ENCODE measurements at regions not wholly inside any gene's neighbourhood (a gene's known extent, or its start where the extent isn't known, plus 50 kb on each side); places are given as distances from the start of the nearest gene placed in this dataset.
"Not testable (repeated sequence)": the region's sequence is repeated elsewhere in the genome, so short reads cannot be mapped to it uniquely, and the experiment has no call there.

DNA sequence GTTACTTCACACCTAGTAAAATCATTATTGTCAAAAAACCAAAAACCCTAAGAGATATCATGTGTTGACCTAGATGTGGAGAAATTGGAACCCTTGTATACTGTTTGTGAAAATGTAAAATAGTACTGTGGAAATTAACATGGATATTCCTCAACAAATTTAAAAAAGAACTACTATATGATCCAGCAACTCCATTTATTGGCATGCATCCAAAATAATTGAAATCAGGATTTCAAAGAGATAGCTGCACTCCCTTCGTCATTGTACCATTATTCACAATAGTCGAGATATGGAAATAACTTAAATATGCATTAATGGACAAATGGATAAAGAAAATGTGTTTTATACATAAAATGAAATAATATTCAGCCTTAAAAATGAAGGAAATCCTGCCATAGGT is 105.3 kb upstream of the ZC3H15 start:
- Histone ChIP-seq H3K27ac (no peak overlapping the region), H3K4me3 (no peak overlapping the region), H3K4me1 (no peaks in the 10 kb centered on the region), H3K27me3 (no peaks in the 10 kb centered on the region), H3K36me3 (peaks cover 0 to under 1% of the 10 kb centered on the region in 2 donors), H3K9me3 (peaks cover 1% of the 10 kb centered on the region)
- DNase-seq (ENCODE audit: extremely low spot score in 2 of 2) = no peak
- intact Hi-C loops (cut with DNase I) = no loop called here
- TF ChIP-seq POLR2AphosphoS5 (IDR thresholded peaks at IDR 0.05; ENCODE audit: insufficient read depth in 1 of 2, low read depth in 1 of 2) (no peak), POLR2A (IDR thresholded peaks at IDR 0.05) (no peak), CTCF (IDR thresholded peaks at IDR 0.05) (no peak)

GRCh38 chr2:186381573-186381972 is 104.5 kb upstream of the ZC3H15 start:
- Histone ChIP-seq H3K36me3 (peaks cover 0 to 6% of the 10 kb centered on the region in 2 donors), H3K9me3 (peaks cover 5% of the 10 kb centered on the region), H3K4me1 (no peaks in the 10 kb centered on the region), H3K4me3 (no peak overlapping the region), H3K27ac (no peak overlapping the region), H3K27me3 (no peaks in the 10 kb centered on the region)
- TF ChIP-seq CTCF (IDR thresholded peaks at IDR 0.05) = no peak
- no peak for TF ChIP-seq POLR2AphosphoS5 (IDR thresholded peaks at IDR 0.05; ENCODE audit: insufficient read depth in 1 of 2, low read depth in 1 of 2)
- no peak for TF ChIP-seq POLR2A (IDR thresholded peaks at IDR 0.05)
- DNase-seq (ENCODE audit: extremely low spot score in 2 of 2) = no peak
- intact Hi-C loops (cut with DNase I) = no loop called here

GRCh38 chr2:186382932-186383331 is 103.1 kb upstream of the ZC3H15 start:
- Histone ChIP-seq H3K4me1 (no peaks in the 10 kb centered on the region), H3K36me3 (peaks cover 0 to 6% of the 10 kb centered on the region in 2 donors), H3K9me3 (peaks cover 5% of the 10 kb centered on the region), H3K4me3 (no peak overlapping the region), H3K27ac (no peak overlapping the region), H3K27me3 (no peaks in the 10 kb centered on the region)
- intact Hi-C loops (cut with DNase I) = no loop called here
- TF ChIP-seq POLR2A (IDR thresholded peaks at IDR 0.05) = no peak
- TF ChIP-seq POLR2AphosphoS5 (IDR thresholded peaks at IDR 0.05; ENCODE audit: insufficient read depth in 1 of 2, low read depth in 1 of 2) = no peak
- TF ChIP-seq CTCF (IDR thresholded peaks at IDR 0.05) = no peak
- no peak for DNase-seq (ENCODE audit: extremely low spot score in 2 of 2)

- Histone ChIP-seq H3K9me3 (peaks cover 5% of the 10 kb centered on the region), H3K27me3 (no peaks in the 10 kb centered on the region), H3K4me1 (no peaks in the 10 kb centered on the region), H3K4me3 (no peak overlapping the region), H3K27ac (no peak overlapping the region), H3K36me3 (peaks cover 0 to 6% of the 10 kb centered on the region in 2 donors)
- intact Hi-C loops (cut with DNase I) = no loop called here
- TF ChIP-seq POLR2A (IDR thresholded peaks at IDR 0.05) = no peak
- TF ChIP-seq POLR2AphosphoS5 (IDR thresholded peaks at IDR 0.05; ENCODE audit: insufficient read depth in 1 of 2, low read depth in 1 of 2) = no peak
- TF ChIP-seq CTCF (IDR thresholded peaks at IDR 0.05) = no peak
- DNase-seq (ENCODE audit: extremely low spot score in 2 of 2) = no peak
Measured at GRCh38 chr2:186384226-186384625, 101.8 kb upstream of the ZC3H15 start.

DNA sequence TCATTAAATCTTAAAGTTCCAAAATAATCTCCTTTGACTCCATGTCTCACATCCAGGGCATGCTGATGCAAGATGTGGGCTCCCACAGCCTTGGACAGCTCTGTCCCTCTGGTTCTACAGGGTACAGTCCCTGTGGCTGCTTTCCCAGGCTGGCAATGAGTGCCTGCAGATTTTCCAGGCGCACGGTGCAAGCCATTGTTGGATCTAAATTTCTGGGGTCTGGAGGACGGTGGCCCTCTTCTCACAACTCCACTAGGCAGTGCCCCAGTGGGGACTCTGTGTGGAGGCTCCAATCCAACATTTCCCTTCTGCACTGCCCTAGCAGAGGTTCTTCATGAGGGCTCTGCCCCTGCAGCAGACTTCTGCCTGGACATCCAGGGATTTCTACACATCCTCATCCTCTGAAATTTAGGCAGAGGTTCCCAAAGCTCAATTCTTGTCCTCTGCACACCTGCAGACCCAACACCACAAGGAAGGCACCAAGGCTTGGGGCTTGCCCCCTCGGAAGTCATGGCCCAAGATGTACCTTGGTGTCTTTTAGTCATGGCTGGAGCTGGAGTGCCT is 100.3 kb upstream of the ZC3H15 start:
- H3K9me3 ChIP-seq; H3K36me3 ChIP-seq; H3K27ac ChIP-seq; H3K4me3 ChIP-seq; intact Hi-C loops (cut with DNase I); H3K27me3 ChIP-seq; H3K4me1 ChIP-seq; DNase-seq (ENCODE audit: extremely low spot score in 2 of 2): not testable (repeated sequence)

Measured in vagina (tissue), 2 donors.